ENCODE measurements at regions not wholly inside any gene's neighbourhood (a gene's known extent, or its start where the extent isn't known, plus 50 kb on each side); places are given as distances from the start of the nearest gene placed in this dataset.

GRCh38 chrX:151510203-151510602, 53.3 kb upstream of the PASD1 start:
- no peak for TF ChIP-seq ZNF274 (IDR thresholded peaks at IDR 0.05; ENCODE audit: low read depth, low read length)
- no peak for TF ChIP-seq SUZ12 (IDR thresholded peaks at IDR 0.05; ENCODE audit: extremely low read depth, insufficient read depth, insufficient read length)
- no peak for TF ChIP-seq YY1 (IDR thresholded peaks at IDR 0.05; ENCODE audit: insufficient read depth, insufficient read length)
